Mesenchymal stem cell (in vitro differentiated cells and primary cell): ENCODE measurements at regions not wholly inside any gene's neighbourhood (a gene's known extent, or its start where the extent isn't known, plus 50 kb on each side); places are given as distances from the start of the nearest gene placed in this dataset.

ENCODE experiments used
- DNase-seq: peaks from one replicate; pipeline ENCODE4 v3.0.0-alpha.2; 2013
- H2AFZ ChIP-seq: one replicate; pipeline ENCODE4 v1.6.1; 2013; ENCODE audit warnings: low read depth, mild to moderate bottlenecking, control low read depth, inconsistent platforms, low read length, moderate library complexity
- H2AK5ac ChIP-seq: 2 replicates; pipeline ENCODE4 v1.6.1; 2013; ENCODE audit warnings: low read length, moderate library complexity, mild to moderate bottlenecking, inconsistent platforms; ENCODE audit not compliant: severe bottlenecking
- H2BK120ac ChIP-seq: one replicate; pipeline ENCODE4 v1.6.1; 2013; ENCODE audit warnings: low read depth, mild to moderate bottlenecking, inconsistent platforms, low read length, moderate library complexity
- H2BK12ac ChIP-seq, 2 experiments: one replicate each; pipeline ENCODE4 v1.6.1; 2013; ENCODE audit warnings: inconsistent platforms in 2 of 2, low read length in 2 of 2, mild to moderate bottlenecking in 2 of 2, moderate library complexity in 2 of 2, control low read depth in 1 of 2
- H2BK15ac ChIP-seq: one replicate; pipeline ENCODE4 v1.6.1; 2013; ENCODE audit warnings: mild to moderate bottlenecking, low read depth, inconsistent platforms; ENCODE audit not compliant: poor library complexity, severe bottlenecking
- H2BK5ac ChIP-seq: 2 replicates; pipeline ENCODE4 v1.6.1; 2013; ENCODE audit warnings: low read depth, mild to moderate bottlenecking, low read length, control low read depth, inconsistent platforms; ENCODE audit not compliant: poor library complexity, severe bottlenecking
- H3K14ac ChIP-seq, 2 experiments: one replicate each; pipeline ENCODE4 v1.6.1; 2013; ENCODE audit warnings: inconsistent platforms in 2 of 2, low read length in 2 of 2, control low read depth in 1 of 2, mild to moderate bottlenecking in 1 of 2, moderate library complexity in 1 of 2
- H3K18ac ChIP-seq, 2 experiments: one replicate each; pipeline ENCODE4 v1.6.1; 2013; ENCODE audit warnings: inconsistent platforms in 2 of 2, low read length in 2 of 2, control low read depth in 1 of 2, low read depth in 1 of 2, mild to moderate bottlenecking in 1 of 2
- H3K23ac ChIP-seq, 2 experiments: one replicate each; pipeline ENCODE4 v1.6.1; 2013; ENCODE audit warnings: inconsistent platforms in 2 of 2, low read length in 2 of 2, mild to moderate bottlenecking in 2 of 2, moderate library complexity in 2 of 2, control low read depth in 1 of 2
- H3K27ac ChIP-seq: 2 replicates; pipeline ENCODE4 v1.5.1; 2013; ENCODE audit warnings: mild to moderate bottlenecking, moderate library complexity, low read length, control low read depth, inconsistent platforms; ENCODE audit not compliant: poor library complexity, severe bottlenecking
- H3K27me3 ChIP-seq, 2 experiments: 2 replicates each; pipeline versions ENCODE4 v1.6.1 to v1.7.0; 2013; ENCODE audit warnings: low read length in 2 of 2, mild to moderate bottlenecking in 2 of 2, moderate library complexity in 2 of 2, control low read depth in 1 of 2, inconsistent platforms in 1 of 2; ENCODE audit not compliant: control insufficient read depth in 1 of 2, insufficient read depth in 1 of 2
- H3K36me3 ChIP-seq, 2 experiments: 2 replicates each; pipeline versions ENCODE4 v1.6.1 to v1.7.0; 2013; ENCODE audit warnings: low read length in 2 of 2, control low read depth in 1 of 2, inconsistent platforms in 1 of 2, low read depth in 1 of 2, mild to moderate bottlenecking in 1 of 2; ENCODE audit not compliant: insufficient read depth in 2 of 2, control insufficient read depth in 1 of 2
- H3K4ac ChIP-seq, 2 experiments: one replicate each; pipeline ENCODE4 v1.6.1; 2013; ENCODE audit warnings: inconsistent platforms in 2 of 2, low read length in 2 of 2, mild to moderate bottlenecking in 2 of 2, moderate library complexity in 2 of 2, control low read depth in 1 of 2, low read depth in 1 of 2
- H3K4me1 ChIP-seq: 2 replicates; pipeline ENCODE4 v1.6.1; 2013; ENCODE audit warnings: low read depth, low read length, control low read depth; ENCODE audit not compliant: control insufficient read depth, insufficient read depth
- H3K4me2 ChIP-seq: 2 replicates; pipeline ENCODE4 v1.6.1; 2013; ENCODE audit warnings: low read length, mild to moderate bottlenecking, inconsistent platforms; ENCODE audit not compliant: poor library complexity, severe bottlenecking
- H3K4me3 ChIP-seq, 2 experiments: 2 replicates each; pipeline versions ENCODE4 v1.5.1 to v1.7.0; 2013; ENCODE audit warnings: low read length in 2 of 2, mild to moderate bottlenecking in 2 of 2, control low read depth in 1 of 2, low read depth in 1 of 2; ENCODE audit not compliant: insufficient read depth in 1 of 2
- H3K79me1 ChIP-seq: replicated peaks from 2 replicates; pipeline ENCODE4 v1.6.1; 2013; ENCODE audit warnings: mild to moderate bottlenecking, control low read depth, low read length, inconsistent platforms; ENCODE audit not compliant: poor library complexity, severe bottlenecking
- H3K9ac ChIP-seq: 2 replicates; pipeline ENCODE4 v1.7.0; 2013; ENCODE audit warnings: mild to moderate bottlenecking, low read length, moderate library complexity
- H3K9me3 ChIP-seq: 2 replicates; pipeline ENCODE4 v1.7.0; 2013; ENCODE audit warnings: mild to moderate bottlenecking, low read length; ENCODE audit not compliant: control insufficient read depth
- H4K8ac ChIP-seq: one replicate; pipeline ENCODE4 v1.6.1; 2013; ENCODE audit warnings: inconsistent platforms, mild to moderate bottlenecking, low read length, moderate library complexity
- H4K91ac ChIP-seq: one replicate; pipeline ENCODE4 v1.6.1; 2013; ENCODE audit warnings: mild to moderate bottlenecking, low read length, inconsistent platforms
- WGBS: methylation state at CpG from one replicate; pipeline ENCODE4 v1.1.7; 2013; ENCODE audit warnings: mixed read lengths; 5-methylcytosine and 5-hydroxymethylcytosine counted together

GRCh38 chr10:35993591-35994515 is 351.8 kb upstream of the FZD8 start:
- Histone ChIP-seq H3K4ac (no peak overlapping the region), H4K8ac (no peak overlapping the region), H3K27me3 (no peaks in the 10 kb centered on the region), H4K91ac (no peak overlapping the region), H3K23ac (no peak overlapping the region), H3K4me2 (no peak overlapping the region), H3K36me3 (no peaks in the 10 kb centered on the region), H2BK12ac (no peak overlapping the region), H2BK5ac (no peak overlapping the region), H3K9me3 (no peaks in the 10 kb centered on the region), H3K9ac (no peak overlapping the region), H2AFZ (no peak overlapping the region), H2AK5ac (no peak overlapping the region), H3K4me1 (no peaks in the 10 kb centered on the region), H2BK15ac (no peak overlapping the region), H2BK120ac (no peak overlapping the region), H3K27ac (no peak overlapping the region), H3K79me1 (no peaks in the 10 kb centered on the region), H3K18ac (peak overlapping the region in 1 of 2 experiments; percentile 5), H3K4me3 (no peak overlapping the region), H3K14ac (no peak overlapping the region)
- 72% methylated on average over 8 of the region's 8 CpGs for WGBS
- DNase-seq: no peak

DNA sequence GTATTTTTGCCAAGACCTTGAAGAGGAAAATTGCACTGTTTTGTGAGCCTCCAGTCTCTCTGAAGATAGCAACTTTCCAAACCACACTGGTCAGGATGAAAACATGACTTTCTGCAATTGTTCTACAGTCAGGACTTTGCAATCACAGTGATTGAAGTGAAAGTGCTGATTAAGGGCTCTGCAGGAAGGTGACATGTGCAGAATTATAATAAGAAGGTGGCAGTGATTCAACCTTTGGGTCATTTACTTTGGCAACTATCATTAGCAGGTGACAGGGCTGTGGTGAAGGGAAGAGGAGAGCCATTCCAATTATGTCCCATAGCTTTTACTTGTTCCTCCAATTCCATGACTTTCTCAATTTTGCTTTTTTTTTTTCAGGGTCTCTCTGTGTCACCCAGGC is 350.0 kb upstream of the FZD8 start:
- Histone ChIP-seq H3K9ac (no peak overlapping the region), H3K27me3 (no peaks in the 10 kb centered on the region), H3K27ac (no peak overlapping the region), H4K91ac (no peak overlapping the region), H3K36me3 (no peaks in the 10 kb centered on the region), H2BK15ac (no peak overlapping the region), H3K18ac (no peak overlapping the region), H3K23ac (no peak overlapping the region), H3K14ac (no peak overlapping the region), H3K79me1 (no peaks in the 10 kb centered on the region), H3K4ac (no peak overlapping the region), H3K4me1 (no peaks in the 10 kb centered on the region), H3K9me3 (peaks cover 2% of the 10 kb centered on the region), H2BK12ac (no peak overlapping the region), H3K4me3 (no peak overlapping the region), H2AFZ (no peak overlapping the region), H2BK120ac (no peak overlapping the region), H4K8ac (no peak overlapping the region), H3K4me2 (no peak overlapping the region), H2AK5ac (no peak overlapping the region), H2BK5ac (no peak overlapping the region)
- DNase-seq: no peak

GRCh38 chr10:35986756-35987502 is 344.8 kb upstream of the FZD8 start:
- Histone ChIP-seq H3K9me3 (peaks cover 2% of the 10 kb centered on the region), H2BK15ac (no peak overlapping the region), H4K8ac (no peak overlapping the region), H4K91ac (no peak overlapping the region), H2AK5ac (no peak overlapping the region), H3K18ac (no peak overlapping the region), H2BK5ac (no peak overlapping the region), H3K4me2 (no peak overlapping the region), H2BK120ac (no peak overlapping the region), H3K4me3 (no peak overlapping the region), H3K14ac (no peak overlapping the region), H3K27me3 (no peaks in the 10 kb centered on the region), H2AFZ (no peak overlapping the region), H3K27ac (no peak overlapping the region), H3K79me1 (no peaks in the 10 kb centered on the region), H2BK12ac (no peak overlapping the region), H3K23ac (no peak overlapping the region), H3K4me1 (no peaks in the 10 kb centered on the region), H3K9ac (no peak overlapping the region), H3K4ac (no peak overlapping the region), H3K36me3 (no peaks in the 10 kb centered on the region)
- DNase-seq: no peak
- WGBS: 94% methylated on average over 7 of the region's 7 CpGs

DNA sequence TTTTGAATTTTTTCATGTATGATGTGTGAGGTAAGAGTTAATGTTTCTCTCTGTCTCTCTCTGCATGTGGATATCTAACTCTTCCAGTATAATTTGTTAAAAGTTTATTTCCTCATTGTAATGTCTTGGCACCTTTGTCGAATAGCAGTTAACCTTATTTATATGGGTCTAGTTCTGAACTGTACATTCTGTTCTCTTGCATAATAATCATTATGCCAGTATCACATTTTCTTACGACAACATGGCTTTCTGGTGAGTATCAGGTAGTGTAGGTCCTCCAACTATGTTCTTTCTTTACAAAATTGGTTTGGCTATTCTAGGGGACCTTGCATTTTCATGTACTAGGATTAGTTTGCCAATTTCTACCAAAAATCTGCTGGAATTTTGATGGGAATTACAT is 337.0 kb upstream of the FZD8 start:
- H2AK5ac ChIP-seq: no peak overlapping the region
- H2BK120ac ChIP-seq: no peak overlapping the region
- no peaks in the 10 kb centered on the region for H3K4me1 ChIP-seq
- H3K4me3 ChIP-seq: no peak overlapping the region
- DNase-seq: no peak
- no peaks in the 10 kb centered on the region for H3K27me3 ChIP-seq
- no peak overlapping the region for H2AFZ ChIP-seq
- no peaks in the 10 kb centered on the region for H3K36me3 ChIP-seq
- no peaks in the 10 kb centered on the region for H3K9me3 ChIP-seq
- no peak overlapping the region for H3K27ac ChIP-seq
- H3K4me2 ChIP-seq: no peak overlapping the region
- H3K4ac ChIP-seq: no peak overlapping the region
- no peak overlapping the region for H3K18ac ChIP-seq
- H2BK15ac ChIP-seq: no peak overlapping the region
- H3K14ac ChIP-seq: no peak overlapping the region
- no peaks in the 10 kb centered on the region for H3K79me1 ChIP-seq
- H4K91ac ChIP-seq: no peak overlapping the region
- H3K23ac ChIP-seq: no peak overlapping the region
- no peak overlapping the region for H2BK5ac ChIP-seq
- H3K9ac ChIP-seq: no peak overlapping the region
- no peak overlapping the region for H2BK12ac ChIP-seq
- WGBS: 100% methylated on average over 1 of the region's 2 CpGs
- H4K8ac ChIP-seq: no peak overlapping the region
